AG08395 (cell line): ENCODE measurements at regions not wholly inside any gene's neighbourhood (a gene's known extent, or its start where the extent isn't known, plus 50 kb on each side); places are given as distances from the start of the nearest gene placed in this dataset.
"Not testable (repeated sequence)": the region's sequence is repeated elsewhere in the genome, so short reads cannot be mapped to it uniquely, and the experiment has no call there.

ENCODE experiments used
- DNase-seq: peaks from one replicate; pipeline ENCODE4 v3.0.0; 2012; ENCODE audit warnings: mixed read lengths, low spot score

GRCh38 chr18:23311351-23312121, 141.6 kb upstream of the RIOK3 start:
- DNase-seq = peak; percentile 76

GRCh38 chr18:23313379-23313778, 139.7 kb upstream of the RIOK3 start:
- DNase-seq = no peak

- DNase-seq = no peak
Measured at GRCh38 chr18:23314672-23315071, 138.4 kb upstream of the RIOK3 start.

GRCh38 chr18:23316316-23316715, 136.8 kb upstream of the RIOK3 start:
- DNase-seq = no peak

- DNase-seq = no peak
Measured at GRCh38 chr18:23316988-23317387, 136.1 kb upstream of the RIOK3 start.

GRCh38 chr18:23317975-23318675, 135.0 kb upstream of the RIOK3 start:
- peak; percentile 69 for DNase-seq

- no peak for DNase-seq
Measured at GRCh38 chr18:23320709-23321236, 132.3 kb upstream of the RIOK3 start.

GRCh38 chr18:23321996-23322395, 131.1 kb upstream of the RIOK3 start:
- DNase-seq = no peak

GRCh38 chr18:23324056-23324811, 128.9 kb upstream of the RIOK3 start:
- no peak for DNase-seq

- no peak for DNase-seq
Measured at GRCh38 chr18:23324861-23325260, 128.2 kb upstream of the RIOK3 start.

- DNase-seq = not testable (repeated sequence)
Measured at GRCh38 chr18:23329671-23330070, 123.4 kb upstream of the RIOK3 start.

- DNase-seq = no peak
Measured at GRCh38 chr18:23330423-23330822, 122.7 kb upstream of the RIOK3 start.

- no peak for DNase-seq
Measured at GRCh38 chr18:23331091-23331920, 121.8 kb upstream of the RIOK3 start.

- no peak for DNase-seq
Measured at GRCh38 chr18:23332356-23332755, 120.7 kb upstream of the RIOK3 start.

GRCh38 chr18:23333827-23334226, 119.3 kb upstream of the RIOK3 start:
- DNase-seq = no peak

- DNase-seq = no peak
Measured at GRCh38 chr18:23334569-23334968, 118.5 kb upstream of the RIOK3 start.

GRCh38 chr18:23336101-23336500, 117.0 kb upstream of the RIOK3 start:
- DNase-seq = no peak

- DNase-seq = no peak
Measured at GRCh38 chr18:23337599-23338444, 115.3 kb upstream of the RIOK3 start.

- DNase-seq = no peak
Measured at GRCh38 chr18:23340661-23341060, 112.4 kb upstream of the RIOK3 start.

GRCh38 chr18:23341383-23341782, 111.7 kb upstream of the RIOK3 start:
- no peak for DNase-seq

GRCh38 chr18:23341983-23342382, 111.1 kb upstream of the RIOK3 start:
- DNase-seq = no peak
